GM23338 (cell line): ENCODE measurements at regions not wholly inside any gene's neighbourhood (a gene's known extent, or its start where the extent isn't known, plus 50 kb on each side); places are given as distances from the start of the nearest gene placed in this dataset.

Experiments
- ATAC-seq: fragments of 200-7000 bp; cut with Tn5 transposase; 3 replicates; pipeline ENCODE4 v1.9.1; 2020
- DNase-seq: peaks from one replicate; pipeline ENCODE4 v3.0.0-alpha.2; 2015; ENCODE audit warnings: low spot score
- H2AFZ ChIP-seq: fragments of 200-600 bp; sonication (generic); 2 replicates; pipeline ENCODE4 v1.8.0; 2016; ENCODE audit warnings: antibody characterized with exemption, mild to moderate bottlenecking, moderate library complexity
- H3F3A ChIP-seq: fragments of 200-600 bp; sonication (generic); replicated peaks from 2 replicates; pipeline ENCODE4 v1.8.0; 2017; ENCODE audit warnings: antibody characterized with exemption, mixed run types, low read depth
- H3K27ac ChIP-seq: fragments of 200-600 bp; sonication (generic); 2 replicates; pipeline ENCODE4 v1.6.1; 2016; ENCODE audit warnings: low read depth
- H3K27me3 ChIP-seq: fragments of 200-600 bp; sonication (generic); 2 replicates; pipeline ENCODE4 v1.8.0; 2016; ENCODE audit warnings: mild to moderate bottlenecking, mixed run types, moderate library complexity; ENCODE audit not compliant: insufficient read depth
- H3K36me3 ChIP-seq: fragments of 200-600 bp; sonication (generic); 2 replicates; pipeline ENCODE4 v1.8.0; 2016; ENCODE audit warnings: mild to moderate bottlenecking; ENCODE audit not compliant: insufficient read depth
- H3K4me1 ChIP-seq: fragments of 200-600 bp; sonication (generic); 2 replicates; pipeline ENCODE4 v1.8.0; 2016; ENCODE audit warnings: mild to moderate bottlenecking, moderate library complexity; ENCODE audit not compliant: insufficient read depth
- H3K4me2 ChIP-seq: fragments of 200-600 bp; sonication (generic); 2 replicates; pipeline ENCODE4 v1.7.1; 2017; ENCODE audit warnings: mixed run types
- H3K4me3 ChIP-seq: fragments of 200-600 bp; sonication (generic); 2 replicates; pipeline ENCODE4 v1.6.1; 2016; ENCODE audit warnings: mixed run types
- H3K79me2 ChIP-seq: fragments of 200-600 bp; sonication (generic); replicated peaks from 2 replicates; pipeline ENCODE4 v1.8.0; 2017; ENCODE audit warnings: mild to moderate bottlenecking; ENCODE audit not compliant: insufficient read depth
- H3K9me2 ChIP-seq: fragments of 200-600 bp; sonication (generic); 2 replicates; pipeline ENCODE4 v1.8.0; 2017; ENCODE audit not compliant: insufficient read depth
- H4K20me1 ChIP-seq: fragments of 200-600 bp; sonication (generic); replicated peaks from 2 replicates; pipeline ENCODE4 v1.8.0; 2017; ENCODE audit warnings: mild to moderate bottlenecking; ENCODE audit not compliant: insufficient read depth
- H3K27ac Mint-ChIP-seq: 2 replicates; pipeline ENCODE4 v1.8.0; 2020; ENCODE audit warnings: inconsistent platforms, mild to moderate bottlenecking, moderate library complexity, mixed read lengths
- H3K27me3 Mint-ChIP-seq: 3 replicates; pipeline ENCODE4 v1.8.0; 2022; ENCODE audit warnings: low read depth, mild to moderate bottlenecking, moderate library complexity, mixed read lengths, inconsistent platforms; ENCODE audit not compliant: insufficient read depth, poor library complexity
- H3K36me3 Mint-ChIP-seq: 3 replicates; pipeline ENCODE4 v1.8.0; 2021; ENCODE audit warnings: low read depth, mild to moderate bottlenecking, inconsistent platforms, moderate library complexity, mixed read lengths
- H3K4me1 Mint-ChIP-seq: 3 replicates; pipeline ENCODE4 v1.8.0; 2020; ENCODE audit warnings: mild to moderate bottlenecking, inconsistent platforms, mixed read lengths
- H3K4me3 Mint-ChIP-seq: 3 replicates; pipeline ENCODE4 v1.8.0; 2021; ENCODE audit warnings: moderate library complexity, mild to moderate bottlenecking, inconsistent platforms, mixed read lengths
- H3K9me3 Mint-ChIP-seq: 3 replicates; pipeline ENCODE4 v1.8.0; 2020; ENCODE audit warnings: moderate library complexity, mild to moderate bottlenecking, inconsistent platforms, mixed read lengths
- EZH2 ChIP-seq: fragments of 200-600 bp; sonication (generic); IDR thresholded peaks from one replicate; pipeline ENCODE4 v1.8.0; 2017; ENCODE audit warnings: antibody characterized with exemption, mild to moderate bottlenecking, low read depth; ENCODE audit not compliant: unreplicated experiment
- EZH2phosphoT487 ChIP-seq: fragments of 200-600 bp; sonication (generic); IDR thresholded peaks from one replicate; pipeline ENCODE4 v1.8.1; 2018; ENCODE audit warnings: antibody characterized with exemption; ENCODE audit not compliant: unreplicated experiment
- JUNB ChIP-seq: IDR thresholded peaks from one replicate; pipeline ENCODE4 v1.6.1; 2016; ENCODE audit warnings: antibody characterized with exemption; ENCODE audit not compliant: unreplicated experiment
- POLR2AphosphoS5 ChIP-seq: IDR thresholded peaks from 2 replicates; pipeline ENCODE4 v1.6.1; 2016; ENCODE audit warnings: antibody characterized with exemption, low read depth
- STAT1 ChIP-seq: IDR thresholded peaks from one replicate; pipeline ENCODE4 v1.6.1; 2016; ENCODE audit warnings: antibody characterized with exemption; ENCODE audit not compliant: unreplicated experiment
- TF ChIP-seq, protein P1 (sequence below): IDR thresholded peaks from 2 replicates; pipeline ENCODE4 v1.6.1; 2016; ENCODE audit warnings: antibody characterized with exemption
- TF ChIP-seq, protein P2 (sequence below), 2 experiments: fragments of 200-600 bp in 1 of 2; sonication (generic) in 1 of 2; conservative IDR thresholded peaks; 2 replicates each; pipeline versions ENCODE4 v1.5.1 to v1.6.1; 2016 to 2017; ENCODE audit warnings: antibody characterized with exemption in 2 of 2, low read depth in 2 of 2, mild to moderate bottlenecking in 2 of 2, moderate library complexity in 1 of 2
- TF ChIP-seq, protein P3 (sequence below): IDR thresholded peaks from one replicate; pipeline ENCODE4 v1.6.1; 2018; ENCODE audit warnings: antibody characterized with exemption; ENCODE audit not compliant: unreplicated experiment
- TF ChIP-seq, protein P4 (sequence below): fragments of 250-450 bp; sonication (Bioruptor Pico); IDR thresholded peaks from 2 replicates; pipeline ENCODE4 v1.5.0; 2020; ENCODE audit warnings: mild to moderate bottlenecking, moderate library complexity

DNA sequence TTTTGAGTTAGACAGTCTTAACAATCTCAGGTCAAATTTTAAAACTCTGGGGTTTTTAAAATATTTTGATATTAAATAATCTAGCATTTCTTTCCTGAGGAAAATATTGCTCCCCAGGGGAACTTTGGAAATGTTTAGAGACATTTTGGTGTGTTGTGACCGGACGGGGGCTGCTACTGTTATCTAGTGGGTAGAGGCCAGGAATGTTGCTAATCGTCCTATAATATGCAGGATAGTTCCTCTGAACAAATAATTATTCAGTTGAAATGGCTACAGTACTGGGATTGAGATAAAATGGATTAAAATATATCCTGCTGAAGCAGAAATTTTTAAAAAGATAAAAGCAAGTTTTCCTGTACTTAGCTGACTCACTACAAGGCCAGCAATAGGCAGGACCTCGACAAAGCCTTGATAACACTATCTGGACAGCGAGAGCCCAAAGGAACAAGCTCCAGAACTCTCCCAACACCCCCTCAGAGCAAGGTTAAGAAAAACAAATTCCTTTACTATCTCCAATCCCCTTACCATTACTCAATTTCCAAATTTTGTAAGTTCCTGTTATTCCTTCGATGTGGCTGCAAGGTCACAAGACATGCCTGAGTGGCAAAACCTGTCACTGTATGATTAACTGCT, 1407.4 kb downstream of the SUCLG1 start:
- Histone ChIP-seq H2AFZ (no peak overlapping the region), H3F3A (no peaks in the 10 kb centered on the region), H4K20me1 (no peaks in the 10 kb centered on the region), H3K9me2 (peaks cover 4% of the 10 kb centered on the region; the same call in 1 of the 2 replicates), H3K27me3 (no peaks in the 10 kb centered on the region), H3K4me1 (no peaks in the 10 kb centered on the region), H3K4me2 (no peak overlapping the region), H3K27ac (no peak overlapping the region), H3K79me2 (no peaks in the 10 kb centered on the region), H3K36me3 (no peaks in the 10 kb centered on the region), H3K4me3 (no peak overlapping the region)
- ATAC-seq, result no peak
- TF ChIP-seq, protein P1, sequence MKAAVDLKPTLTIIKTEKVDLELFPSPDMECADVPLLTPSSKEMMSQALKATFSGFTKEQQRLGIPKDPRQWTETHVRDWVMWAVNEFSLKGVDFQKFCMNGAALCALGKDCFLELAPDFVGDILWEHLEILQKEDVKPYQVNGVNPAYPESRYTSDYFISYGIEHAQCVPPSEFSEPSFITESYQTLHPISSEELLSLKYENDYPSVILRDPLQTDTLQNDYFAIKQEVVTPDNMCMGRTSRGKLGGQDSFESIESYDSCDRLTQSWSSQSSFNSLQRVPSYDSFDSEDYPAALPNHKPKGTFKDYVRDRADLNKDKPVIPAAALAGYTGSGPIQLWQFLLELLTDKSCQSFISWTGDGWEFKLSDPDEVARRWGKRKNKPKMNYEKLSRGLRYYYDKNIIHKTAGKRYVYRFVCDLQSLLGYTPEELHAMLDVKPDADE, result no peak
- TF ChIP-seq EZH2, result no peak
- H3K4me3 Mint-ChIP-seq, result no peak overlapping the region
- no peak overlapping the region for H3K27ac Mint-ChIP-seq
- H3K4me1 Mint-ChIP-seq, result no peaks in the 10 kb centered on the region
- peaks cover 11% of the 10 kb centered on the region; the same call in 1 of the 3 replicates for H3K36me3 Mint-ChIP-seq
- peaks cover 17% of the 10 kb centered on the region for H3K9me3 Mint-ChIP-seq
- H3K27me3 Mint-ChIP-seq, result no peaks in the 10 kb centered on the region
- DNase-seq, result no peak

DNA sequence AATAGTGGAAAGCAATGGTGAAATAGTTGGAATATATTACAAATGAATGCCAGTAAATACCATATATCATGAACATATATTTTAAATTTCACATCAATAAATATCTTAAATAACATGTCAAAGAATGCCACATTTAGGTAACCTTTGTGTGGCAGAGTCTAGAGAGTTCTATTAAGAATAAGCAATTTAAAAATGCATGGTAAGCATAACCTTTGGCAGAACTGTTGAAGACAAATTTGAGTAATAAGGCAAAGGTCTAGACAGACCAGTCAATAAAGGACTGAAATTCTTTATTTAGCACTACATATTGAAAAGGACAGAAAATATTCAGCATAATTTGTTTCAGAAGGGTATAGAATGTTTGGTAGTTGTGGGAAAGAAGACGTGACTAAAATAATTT, 1417.0 kb downstream of the SUCLG1 start:
- Histone ChIP-seq H3K9me2 (peaks cover 12% of the 10 kb centered on the region), H3K4me3 (no peak overlapping the region), H3K36me3 (no peaks in the 10 kb centered on the region), H3K27me3 (no peaks in the 10 kb centered on the region), H3K4me2 (no peak overlapping the region), H3F3A (no peaks in the 10 kb centered on the region), H3K79me2 (no peaks in the 10 kb centered on the region), H3K27ac (no peak overlapping the region), H3K4me1 (no peaks in the 10 kb centered on the region), H2AFZ (no peak overlapping the region), H4K20me1 (no peaks in the 10 kb centered on the region)
- no peak for DNase-seq
- Mint-ChIP-seq H3K9me3 (peaks cover 4% of the 10 kb centered on the region; the same call in 2 of the 3 replicates), H3K4me3 (no peak overlapping the region), H3K4me1 (no peaks in the 10 kb centered on the region), H3K36me3 (no peaks in the 10 kb centered on the region), H3K27ac (no peak overlapping the region), H3K27me3 (peaks cover 2% of the 10 kb centered on the region)
- ATAC-seq, result no peak
- TF ChIP-seq EZH2 (no peak), STAT1 (no peak), EZH2phosphoT487 (no peak), JUNB (no peak), POLR2AphosphoS5 (no peak)
- TF ChIP-seq, protein P2, sequence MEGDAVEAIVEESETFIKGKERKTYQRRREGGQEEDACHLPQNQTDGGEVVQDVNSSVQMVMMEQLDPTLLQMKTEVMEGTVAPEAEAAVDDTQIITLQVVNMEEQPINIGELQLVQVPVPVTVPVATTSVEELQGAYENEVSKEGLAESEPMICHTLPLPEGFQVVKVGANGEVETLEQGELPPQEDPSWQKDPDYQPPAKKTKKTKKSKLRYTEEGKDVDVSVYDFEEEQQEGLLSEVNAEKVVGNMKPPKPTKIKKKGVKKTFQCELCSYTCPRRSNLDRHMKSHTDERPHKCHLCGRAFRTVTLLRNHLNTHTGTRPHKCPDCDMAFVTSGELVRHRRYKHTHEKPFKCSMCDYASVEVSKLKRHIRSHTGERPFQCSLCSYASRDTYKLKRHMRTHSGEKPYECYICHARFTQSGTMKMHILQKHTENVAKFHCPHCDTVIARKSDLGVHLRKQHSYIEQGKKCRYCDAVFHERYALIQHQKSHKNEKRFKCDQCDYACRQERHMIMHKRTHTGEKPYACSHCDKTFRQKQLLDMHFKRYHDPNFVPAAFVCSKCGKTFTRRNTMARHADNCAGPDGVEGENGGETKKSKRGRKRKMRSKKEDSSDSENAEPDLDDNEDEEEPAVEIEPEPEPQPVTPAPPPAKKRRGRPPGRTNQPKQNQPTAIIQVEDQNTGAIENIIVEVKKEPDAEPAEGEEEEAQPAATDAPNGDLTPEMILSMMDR (conservative IDR thresholded peaks at IDR 0.05; ENCODE audit: low read depth in 2 of 2), result no peak
- TF ChIP-seq, protein P3, sequence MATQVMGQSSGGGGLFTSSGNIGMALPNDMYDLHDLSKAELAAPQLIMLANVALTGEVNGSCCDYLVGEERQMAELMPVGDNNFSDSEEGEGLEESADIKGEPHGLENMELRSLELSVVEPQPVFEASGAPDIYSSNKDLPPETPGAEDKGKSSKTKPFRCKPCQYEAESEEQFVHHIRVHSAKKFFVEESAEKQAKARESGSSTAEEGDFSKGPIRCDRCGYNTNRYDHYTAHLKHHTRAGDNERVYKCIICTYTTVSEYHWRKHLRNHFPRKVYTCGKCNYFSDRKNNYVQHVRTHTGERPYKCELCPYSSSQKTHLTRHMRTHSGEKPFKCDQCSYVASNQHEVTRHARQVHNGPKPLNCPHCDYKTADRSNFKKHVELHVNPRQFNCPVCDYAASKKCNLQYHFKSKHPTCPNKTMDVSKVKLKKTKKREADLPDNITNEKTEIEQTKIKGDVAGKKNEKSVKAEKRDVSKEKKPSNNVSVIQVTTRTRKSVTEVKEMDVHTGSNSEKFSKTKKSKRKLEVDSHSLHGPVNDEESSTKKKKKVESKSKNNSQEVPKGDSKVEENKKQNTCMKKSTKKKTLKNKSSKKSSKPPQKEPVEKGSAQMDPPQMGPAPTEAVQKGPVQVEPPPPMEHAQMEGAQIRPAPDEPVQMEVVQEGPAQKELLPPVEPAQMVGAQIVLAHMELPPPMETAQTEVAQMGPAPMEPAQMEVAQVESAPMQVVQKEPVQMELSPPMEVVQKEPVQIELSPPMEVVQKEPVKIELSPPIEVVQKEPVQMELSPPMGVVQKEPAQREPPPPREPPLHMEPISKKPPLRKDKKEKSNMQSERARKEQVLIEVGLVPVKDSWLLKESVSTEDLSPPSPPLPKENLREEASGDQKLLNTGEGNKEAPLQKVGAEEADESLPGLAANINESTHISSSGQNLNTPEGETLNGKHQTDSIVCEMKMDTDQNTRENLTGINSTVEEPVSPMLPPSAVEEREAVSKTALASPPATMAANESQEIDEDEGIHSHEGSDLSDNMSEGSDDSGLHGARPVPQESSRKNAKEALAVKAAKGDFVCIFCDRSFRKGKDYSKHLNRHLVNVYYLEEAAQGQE, result no peak
- TF ChIP-seq, protein P4, sequence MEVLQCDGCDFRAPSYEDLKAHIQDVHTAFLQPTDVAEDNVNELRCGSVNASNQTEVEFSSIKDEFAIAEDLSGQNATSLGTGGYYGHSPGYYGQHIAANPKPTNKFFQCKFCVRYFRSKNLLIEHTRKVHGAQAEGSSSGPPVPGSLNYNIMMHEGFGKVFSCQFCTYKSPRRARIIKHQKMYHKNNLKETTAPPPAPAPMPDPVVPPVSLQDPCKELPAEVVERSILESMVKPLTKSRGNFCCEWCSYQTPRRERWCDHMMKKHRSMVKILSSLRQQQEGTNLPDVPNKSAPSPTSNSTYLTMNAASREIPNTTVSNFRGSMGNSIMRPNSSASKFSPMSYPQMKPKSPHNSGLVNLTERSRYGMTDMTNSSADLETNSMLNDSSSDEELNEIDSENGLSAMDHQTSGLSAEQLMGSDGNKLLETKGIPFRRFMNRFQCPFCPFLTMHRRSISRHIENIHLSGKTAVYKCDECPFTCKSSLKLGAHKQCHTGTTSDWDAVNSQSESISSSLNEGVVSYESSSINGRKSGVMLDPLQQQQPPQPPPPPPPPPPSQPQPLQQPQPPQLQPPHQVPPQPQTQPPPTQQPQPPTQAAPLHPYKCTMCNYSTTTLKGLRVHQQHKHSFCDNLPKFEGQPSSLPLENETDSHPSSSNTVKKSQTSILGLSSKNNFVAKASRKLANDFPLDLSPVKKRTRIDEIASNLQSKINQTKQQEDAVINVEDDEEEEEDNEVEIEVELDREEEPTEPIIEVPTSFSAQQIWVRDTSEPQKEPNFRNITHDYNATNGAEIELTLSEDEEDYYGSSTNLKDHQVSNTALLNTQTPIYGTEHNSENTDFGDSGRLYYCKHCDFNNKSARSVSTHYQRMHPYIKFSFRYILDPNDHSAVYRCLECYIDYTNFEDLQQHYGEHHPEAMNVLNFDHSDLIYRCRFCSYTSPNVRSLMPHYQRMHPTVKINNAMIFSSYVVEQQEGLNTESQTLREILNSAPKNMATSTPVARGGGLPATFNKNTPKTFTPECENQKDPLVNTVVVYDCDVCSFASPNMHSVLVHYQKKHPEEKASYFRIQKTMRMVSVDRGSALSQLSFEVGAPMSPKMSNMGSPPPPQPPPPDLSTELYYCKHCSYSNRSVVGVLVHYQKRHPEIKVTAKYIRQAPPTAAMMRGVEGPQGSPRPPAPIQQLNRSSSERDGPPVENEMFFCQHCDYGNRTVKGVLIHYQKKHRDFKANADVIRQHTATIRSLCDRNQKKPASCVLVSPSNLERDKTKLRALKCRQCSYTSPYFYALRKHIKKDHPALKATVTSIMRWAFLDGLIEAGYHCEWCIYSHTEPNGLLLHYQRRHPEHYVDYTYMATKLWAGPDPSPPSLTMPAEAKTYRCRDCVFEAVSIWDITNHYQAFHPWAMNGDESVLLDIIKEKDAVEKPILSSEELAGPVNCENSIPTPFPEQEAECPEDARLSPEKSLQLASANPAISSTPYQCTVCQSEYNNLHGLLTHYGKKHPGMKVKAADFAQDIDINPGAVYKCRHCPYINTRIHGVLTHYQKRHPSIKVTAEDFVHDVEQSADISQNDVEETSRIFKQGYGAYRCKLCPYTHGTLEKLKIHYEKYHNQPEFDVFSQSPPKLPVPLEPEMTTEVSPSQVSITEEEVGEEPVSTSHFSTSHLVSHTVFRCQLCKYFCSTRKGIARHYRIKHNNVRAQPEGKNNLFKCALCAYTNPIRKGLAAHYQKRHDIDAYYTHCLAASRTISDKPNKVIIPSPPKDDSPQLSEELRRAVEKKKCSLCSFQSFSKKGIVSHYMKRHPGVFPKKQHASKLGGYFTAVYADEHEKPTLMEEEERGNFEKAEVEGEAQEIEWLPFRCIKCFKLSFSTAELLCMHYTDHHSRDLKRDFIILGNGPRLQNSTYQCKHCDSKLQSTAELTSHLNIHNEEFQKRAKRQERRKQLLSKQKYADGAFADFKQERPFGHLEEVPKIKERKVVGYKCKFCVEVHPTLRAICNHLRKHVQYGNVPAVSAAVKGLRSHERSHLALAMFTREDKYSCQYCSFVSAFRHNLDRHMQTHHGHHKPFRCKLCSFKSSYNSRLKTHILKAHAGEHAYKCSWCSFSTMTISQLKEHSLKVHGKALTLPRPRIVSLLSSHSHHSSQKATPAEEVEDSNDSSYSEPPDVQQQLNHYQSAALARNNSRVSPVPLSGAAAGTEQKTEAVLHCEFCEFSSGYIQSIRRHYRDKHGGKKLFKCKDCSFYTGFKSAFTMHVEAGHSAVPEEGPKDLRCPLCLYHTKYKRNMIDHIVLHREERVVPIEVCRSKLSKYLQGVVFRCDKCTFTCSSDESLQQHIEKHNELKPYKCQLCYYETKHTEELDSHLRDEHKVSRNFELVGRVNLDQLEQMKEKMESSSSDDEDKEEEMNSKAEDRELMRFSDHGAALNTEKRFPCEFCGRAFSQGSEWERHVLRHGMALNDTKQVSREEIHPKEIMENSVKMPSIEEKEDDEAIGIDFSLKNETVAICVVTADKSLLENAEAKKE (CRISPR knock-in tag), result no peak
